Naive thymus-derived CD8-positive, alpha-beta T cell (primary cell): ENCODE measurements at regions not wholly inside any gene's neighbourhood (a gene's known extent, or its start where the extent isn't known, plus 50 kb on each side); places are given as distances from the start of the nearest gene placed in this dataset.

Source experiments
- ATAC-seq, 2 donors: fragments of 150-1000 bp; cut with Tn5 transposase in 1 of 2; sonication (Bioruptor Pico), chemical (Tn5 transposase) in 1 of 2; 1 replicate in 1 of 2; 2 replicates in 1 of 2; pipeline ENCODE4 v1.10.0; 2021; ENCODE audit warnings: mild to moderate bottlenecking in 2 of 2, moderate library complexity in 2 of 2
- POLR2A ChIA-PET: fragments of 350-600 bp; sonication (Branson Sonifier 250); formaldehyde crosslinking; loops from one replicate; lab custom pipeline; 2021; ENCODE audit warnings: antibody characterized with exemption; lab: Charles Lee
- DNase-seq, 10 donors: peaks; one replicate each; pipeline versions ENCODE4 v3.0.0 to v3.0.0-alpha.2; 2020 to 2022
- H3K27ac Mint-ChIP-seq, 10 donors: one replicate each; pipeline ENCODE4 v1.8.0; 2020 to 2022; ENCODE audit warnings: mild to moderate bottlenecking in 10 of 10, mixed read lengths in 10 of 10, moderate library complexity in 4 of 10, inconsistent platforms in 1 of 10
- H3K27me3 Mint-ChIP-seq, 5 donors: one replicate each; pipeline ENCODE4 v1.8.0; 2021 to 2022; ENCODE audit warnings: mixed read lengths in 5 of 5
- H3K36me3 Mint-ChIP-seq, 3 donors: one replicate each; pipeline ENCODE4 v1.8.0; 2020 to 2022; ENCODE audit warnings: mixed read lengths in 3 of 3, mild to moderate bottlenecking in 2 of 3, inconsistent platforms in 1 of 3
- H3K4me1 Mint-ChIP-seq, 4 donors: one replicate each; pipeline ENCODE4 v1.8.0; 2021 to 2022; ENCODE audit warnings: mixed read lengths in 4 of 4
- H3K4me3 Mint-ChIP-seq, 10 donors: one replicate each; pipeline ENCODE4 v1.8.0; 2020 to 2022; ENCODE audit warnings: mild to moderate bottlenecking in 10 of 10, mixed read lengths in 10 of 10, moderate library complexity in 6 of 10, inconsistent platforms in 1 of 10
- H3K9me3 Mint-ChIP-seq, 9 donors: one replicate each; pipeline ENCODE4 v1.8.0; 2020 to 2022; ENCODE audit warnings: mixed read lengths in 9 of 9, mild to moderate bottlenecking in 3 of 9, inconsistent platforms in 1 of 9, moderate library complexity in 1 of 9

DNA sequence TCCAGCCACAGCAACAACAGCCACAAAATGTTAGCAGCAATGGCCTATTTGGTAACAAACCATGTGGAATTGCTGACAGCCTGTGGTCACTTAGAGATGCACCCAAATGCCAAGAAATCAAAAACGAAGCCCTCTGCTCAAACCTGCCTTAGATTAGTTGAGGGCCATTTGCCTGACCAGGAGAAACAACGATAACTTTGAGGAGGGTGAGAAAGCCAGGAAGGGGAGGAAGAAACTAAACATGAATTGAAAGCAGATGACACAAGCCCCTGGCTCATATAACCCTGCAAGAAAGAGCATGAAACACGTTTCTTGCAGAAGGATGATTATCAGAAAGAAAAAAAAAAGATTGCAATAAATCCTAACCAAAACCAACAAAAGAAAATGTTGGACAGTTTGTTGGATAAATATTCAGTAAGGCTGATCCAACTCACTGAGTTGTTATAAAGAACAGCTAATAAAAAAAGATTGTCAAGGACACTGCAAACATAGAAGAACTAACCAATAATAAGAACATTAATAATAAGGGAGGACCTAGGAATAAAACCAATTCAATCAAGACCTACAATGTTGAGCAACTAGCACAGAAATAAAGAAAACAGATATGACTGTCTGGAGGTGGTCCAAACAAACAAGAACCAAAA lies 140.5 kb upstream of the SLC30A5 start:
- no peaks in the 10 kb centered on the region for H3K4me1 Mint-ChIP-seq
- ATAC-seq (no peak), DNase-seq (no peak)
- no peak overlapping the region for H3K27ac Mint-ChIP-seq
- POLR2A ChIA-PET = no interaction called here
- H3K4me3 Mint-ChIP-seq = no peak overlapping the region
- H3K27me3 Mint-ChIP-seq = no peaks in the 10 kb centered on the region
- no peaks in the 10 kb centered on the region for H3K9me3 Mint-ChIP-seq
- no peaks in the 10 kb centered on the region for H3K36me3 Mint-ChIP-seq

- no peaks in the 10 kb centered on the region for H3K36me3 Mint-ChIP-seq
- H3K9me3 Mint-ChIP-seq = no peaks in the 10 kb centered on the region
- H3K27ac Mint-ChIP-seq = no peak overlapping the region
- no peak overlapping the region for H3K4me3 Mint-ChIP-seq
- ATAC-seq = no peak
- no peaks in the 10 kb centered on the region for H3K27me3 Mint-ChIP-seq
- H3K4me1 Mint-ChIP-seq = no peaks in the 10 kb centered on the region
- POLR2A ChIA-PET = no interaction called here
- DNase-seq = no peak
Observed at GRCh38 chr5:68953875-68954617, 139.8 kb upstream of the SLC30A5 start.

- Mint-ChIP-seq H3K9me3 (no peaks in the 10 kb centered on the region), H3K27me3 (no peaks in the 10 kb centered on the region), H3K27ac (no peak overlapping the region), H3K4me1 (no peaks in the 10 kb centered on the region), H3K4me3 (no peak overlapping the region), H3K36me3 (no peaks in the 10 kb centered on the region)
- POLR2A ChIA-PET = no interaction called here
- DNase-seq (no peak), ATAC-seq (no peak)
Observed at GRCh38 chr5:68954618-68954910, 139.2 kb upstream of the SLC30A5 start.

DNA sequence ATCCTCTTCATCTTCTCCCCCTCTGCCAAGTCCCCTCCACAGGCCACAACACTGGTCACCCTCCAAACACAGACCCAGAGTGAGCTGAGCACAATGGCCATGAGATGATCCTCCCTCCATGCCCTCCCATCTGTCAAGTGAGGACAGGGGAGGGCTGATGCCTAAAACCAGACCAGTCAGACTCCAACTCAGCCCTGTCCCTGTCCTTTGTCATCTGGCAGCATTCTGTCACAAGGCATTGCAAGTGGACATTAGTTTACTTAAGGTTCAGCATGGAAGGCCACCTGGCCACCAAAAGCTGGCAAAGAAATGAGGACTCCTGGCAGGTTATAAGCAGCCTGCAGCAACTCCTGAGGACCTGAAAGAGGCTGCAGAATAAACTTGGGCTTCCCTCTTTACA lies 136.2 kb upstream of the SLC30A5 start:
- Mint-ChIP-seq H3K4me3 (peak overlapping the region in 1 of 10 donors; percentile 46), H3K4me1 (peaks cover 0 to 1% (median under 1%) of the 10 kb centered on the region in 4 donors), H3K36me3 (no peaks in the 10 kb centered on the region), H3K9me3 (no peaks in the 10 kb centered on the region), H3K27me3 (no peaks in the 10 kb centered on the region), H3K27ac (no peak overlapping the region)
- POLR2A ChIA-PET = no interaction called here
- ATAC-seq (no peak), DNase-seq (no peak)

DNA sequence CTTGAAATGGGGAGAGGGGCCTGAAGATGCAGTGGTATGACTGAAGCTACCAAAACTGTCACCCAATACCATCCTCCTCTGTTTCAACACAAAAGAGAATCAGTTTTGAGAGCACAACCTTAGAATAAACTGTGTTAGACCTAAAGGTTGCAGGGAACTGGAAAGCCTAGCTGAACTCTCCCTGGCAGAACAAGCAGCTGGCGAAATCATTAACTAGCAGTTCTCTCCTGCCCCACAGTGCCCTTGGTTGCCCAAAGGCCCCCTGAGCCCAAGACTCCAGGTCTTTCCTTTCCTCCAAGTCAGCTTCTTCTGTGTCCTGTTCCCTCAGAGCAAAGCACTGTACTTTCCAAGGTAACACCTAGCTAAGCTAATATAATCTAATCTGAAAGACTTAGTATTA lies 135.4 kb upstream of the SLC30A5 start:
- ATAC-seq (no peak), DNase-seq (no peak)
- H3K27ac Mint-ChIP-seq = no peak overlapping the region
- POLR2A ChIA-PET = no interaction called here
- peaks cover 2 to 6% (median 4%) of the 10 kb centered on the region in 4 donors for H3K4me1 Mint-ChIP-seq
- H3K9me3 Mint-ChIP-seq = no peaks in the 10 kb centered on the region
- no peaks in the 10 kb centered on the region for H3K27me3 Mint-ChIP-seq
- no peaks in the 10 kb centered on the region for H3K36me3 Mint-ChIP-seq
- no peak overlapping the region for H3K4me3 Mint-ChIP-seq

DNA sequence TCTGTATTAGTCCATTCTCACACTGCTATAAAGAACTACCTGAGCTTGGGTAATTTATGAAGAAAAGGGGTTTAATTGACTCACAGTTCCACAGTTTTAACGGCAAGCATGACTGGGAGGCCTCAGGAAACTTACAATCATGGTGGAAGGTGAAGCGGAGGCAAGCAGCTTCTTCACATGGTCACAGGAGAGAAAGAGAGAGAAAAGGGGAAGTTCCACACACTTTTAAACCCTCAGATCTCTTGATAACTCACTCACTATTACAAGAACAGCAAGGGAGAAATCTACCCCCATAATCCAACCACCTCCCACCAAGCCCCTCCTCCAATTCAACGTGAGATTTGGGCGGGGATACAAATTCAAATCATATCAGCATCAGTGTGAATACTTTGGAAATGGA lies 133.4 kb upstream of the SLC30A5 start:
- Mint-ChIP-seq H3K27me3 (no peaks in the 10 kb centered on the region), H3K27ac (no peak overlapping the region)

GRCh38 chr5:68960961-68961360 lies 132.9 kb upstream of the SLC30A5 start:
- H3K27me3 Mint-ChIP-seq = no peaks in the 10 kb centered on the region
- H3K27ac Mint-ChIP-seq = no peak overlapping the region
- H3K4me3 Mint-ChIP-seq = no peak overlapping the region
- no peaks in the 10 kb centered on the region for H3K36me3 Mint-ChIP-seq
- POLR2A ChIA-PET = no interaction called here
- ATAC-seq = no peak
- no peak for DNase-seq
- peaks cover 2 to 6% (median 4%) of the 10 kb centered on the region in 4 donors for H3K4me1 Mint-ChIP-seq
- H3K9me3 Mint-ChIP-seq = no peaks in the 10 kb centered on the region

More for the DNA sequence above, 133.4 kb upstream of the SLC30A5 start:
- POLR2A ChIA-PET = no interaction called here
- Mint-ChIP-seq H3K36me3 (no peaks in the 10 kb centered on the region), H3K4me3 (no peak overlapping the region), H3K4me1 (peaks cover 2 to 6% (median 4%) of the 10 kb centered on the region in 4 donors), H3K9me3 (no peaks in the 10 kb centered on the region)
- no peak for ATAC-seq
- DNase-seq = no peak

DNA sequence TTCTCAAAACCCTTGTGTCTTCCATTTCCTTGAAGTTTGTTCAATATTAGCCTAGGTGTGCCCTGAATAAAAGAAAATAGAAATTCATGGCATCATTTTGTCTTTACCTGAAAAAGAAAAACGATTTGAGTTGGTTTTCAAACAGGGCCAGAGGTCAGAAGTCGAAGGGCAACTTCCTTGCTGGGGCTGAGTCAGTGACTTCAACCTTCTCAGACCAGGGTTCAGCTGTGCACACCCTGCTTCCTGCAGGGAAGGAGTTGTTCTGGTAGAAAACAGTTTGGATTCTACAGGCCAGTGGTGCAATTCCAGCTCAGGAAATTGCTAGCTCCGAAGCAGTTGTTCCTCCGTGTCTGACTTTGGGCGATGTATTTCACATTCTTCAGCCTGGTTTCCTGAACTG lies 132.1 kb upstream of the SLC30A5 start:
- Mint-ChIP-seq H3K4me3 (no peak overlapping the region), H3K9me3 (no peaks in the 10 kb centered on the region), H3K27ac (no peak overlapping the region), H3K27me3 (no peaks in the 10 kb centered on the region), H3K4me1 (peaks cover 2 to 6% (median 4%) of the 10 kb centered on the region in 4 donors), H3K36me3 (no peaks in the 10 kb centered on the region)
- DNase-seq (no peak), ATAC-seq (no peak)
- POLR2A ChIA-PET = no interaction called here

DNA sequence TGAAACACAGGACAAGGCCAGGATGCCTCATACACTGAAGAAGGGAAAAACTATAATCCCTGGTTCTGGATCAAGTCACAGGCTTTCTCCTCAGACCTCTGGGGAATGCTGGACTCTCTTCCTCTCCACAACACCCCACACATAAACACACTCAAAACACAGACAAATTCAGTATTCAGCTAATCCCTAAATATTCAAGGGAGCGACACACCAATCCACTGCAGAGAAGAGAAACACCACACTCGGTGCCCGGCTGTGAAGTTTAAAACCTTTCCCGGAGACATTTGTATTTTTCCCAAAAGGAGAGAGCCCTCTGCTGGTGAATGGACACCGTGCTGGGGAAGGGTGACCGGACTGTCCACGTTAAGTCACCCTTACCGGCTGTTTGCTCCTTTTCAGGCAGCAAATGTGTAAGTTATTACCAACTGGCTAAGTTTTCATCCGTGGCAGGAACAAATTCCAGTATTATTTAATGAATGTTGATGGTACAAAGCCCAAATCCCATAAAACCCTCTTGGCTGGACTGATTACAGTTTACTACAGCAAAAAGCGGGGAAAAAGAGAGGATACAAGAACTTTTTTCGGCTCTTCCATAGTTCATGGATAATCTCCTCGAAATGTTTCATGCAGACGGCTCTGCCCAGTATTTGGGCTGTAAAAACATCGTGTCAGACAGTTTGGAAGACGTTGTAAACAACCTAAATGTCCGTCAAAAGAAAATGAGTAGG lies 130.9 kb upstream of the SLC30A5 start:
- Mint-ChIP-seq H3K4me3 (no peak overlapping the region), H3K27ac (peak overlapping the region in 2 of 10 donors; percentile 0 to 44), H3K9me3 (no peaks in the 10 kb centered on the region), H3K36me3 (no peaks in the 10 kb centered on the region), H3K27me3 (no peaks in the 10 kb centered on the region), H3K4me1 (peaks cover 2 to 6% (median 4%) of the 10 kb centered on the region in 4 donors)
- ATAC-seq = no peak
- POLR2A ChIA-PET = no interaction called here
- peak in 1 of 10 donors; percentile 2 for DNase-seq

DNA sequence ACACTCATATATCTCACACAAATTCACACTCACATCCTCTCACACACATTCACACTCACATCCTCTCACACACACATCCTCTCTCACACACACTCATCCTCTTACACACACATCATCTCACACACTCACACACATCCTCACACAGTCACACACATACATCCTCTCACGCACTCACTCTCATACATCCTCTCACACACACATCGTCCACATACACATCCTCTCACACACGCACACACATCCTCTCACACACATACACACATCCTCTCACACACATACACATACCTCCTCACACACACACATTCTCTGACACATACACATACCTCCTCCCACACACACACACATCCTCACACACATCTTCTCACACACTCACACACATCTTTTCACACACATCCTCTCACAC lies 129.1 kb upstream of the SLC30A5 start:
- Mint-ChIP-seq H3K4me3 (no peak overlapping the region), H3K4me1 (peaks cover 2 to 6% (median 4%) of the 10 kb centered on the region in 4 donors), H3K27ac (no peak overlapping the region), H3K9me3 (no peaks in the 10 kb centered on the region), H3K27me3 (peaks cover 0 to 2% (median 0%) of the 10 kb centered on the region in 5 donors), H3K36me3 (no peaks in the 10 kb centered on the region)
- POLR2A ChIA-PET = no interaction called here
- DNase-seq (no peak), ATAC-seq (no peak)

DNA sequence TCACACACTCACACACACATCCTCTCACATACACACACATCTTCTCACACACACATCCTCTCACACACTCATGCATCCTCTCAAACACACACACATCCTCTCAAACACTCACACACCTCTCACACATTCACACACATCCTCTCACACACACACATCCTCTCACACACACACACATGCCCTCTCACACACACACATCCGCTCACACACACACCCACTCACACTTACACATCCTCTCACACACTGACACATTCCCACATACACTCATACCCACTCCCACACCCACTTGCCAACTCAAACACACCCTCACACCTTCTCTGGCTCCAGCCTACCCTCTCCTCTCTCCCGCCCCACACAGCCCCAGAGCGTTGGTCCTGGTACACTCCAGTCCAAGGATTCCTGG lies 127.9 kb upstream of the SLC30A5 start:
- POLR2A ChIA-PET = no interaction called here
- Mint-ChIP-seq H3K27ac (no peak overlapping the region), H3K9me3 (no peaks in the 10 kb centered on the region), H3K36me3 (no peaks in the 10 kb centered on the region), H3K27me3 (peaks cover 0 to 9% (median 6%) of the 10 kb centered on the region in 5 donors), H3K4me1 (peaks cover 2 to 6% (median 4%) of the 10 kb centered on the region in 4 donors), H3K4me3 (no peak overlapping the region)
- DNase-seq (no peak), ATAC-seq (no peak)

DNA sequence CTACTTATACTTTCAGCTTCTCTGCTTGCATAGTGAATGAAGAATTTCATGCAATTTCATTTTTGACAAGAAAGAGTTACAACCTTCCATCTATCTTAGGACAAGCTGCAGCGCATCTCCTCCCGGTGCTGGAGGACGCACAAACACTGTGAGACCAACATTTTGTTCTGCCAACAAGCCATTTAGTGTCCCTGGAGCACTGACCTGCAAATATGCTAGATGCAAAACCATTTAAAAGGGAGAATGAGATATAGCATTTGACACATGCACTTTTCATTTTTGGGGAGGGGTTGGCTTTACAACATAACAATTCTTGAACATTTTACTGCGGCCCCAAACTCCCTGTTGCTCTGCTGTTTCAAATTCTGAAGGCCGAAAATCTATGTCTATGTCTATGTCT lies 127.2 kb upstream of the SLC30A5 start:
- Mint-ChIP-seq H3K27me3 (peaks cover 0 to 15% (median 7%) of the 10 kb centered on the region in 5 donors), H3K27ac (no peak overlapping the region), H3K9me3 (no peaks in the 10 kb centered on the region), H3K4me3 (no peak overlapping the region), H3K36me3 (no peaks in the 10 kb centered on the region), H3K4me1 (peaks cover 2 to 6% (median 4%) of the 10 kb centered on the region in 4 donors)
- DNase-seq (no peak), ATAC-seq (no peak)
- POLR2A ChIA-PET = no interaction called here

GRCh38 chr5:68968429-68968828 lies 125.4 kb upstream of the SLC30A5 start:
- Mint-ChIP-seq H3K27ac (no peak overlapping the region), H3K4me3 (no peak overlapping the region), H3K27me3 (peaks cover 0 to 18% (median 12%) of the 10 kb centered on the region in 5 donors), H3K36me3 (no peaks in the 10 kb centered on the region), H3K9me3 (peaks cover 0 to 7% (median 0%) of the 10 kb centered on the region in 9 donors), H3K4me1 (no peaks in the 10 kb centered on the region)
- ATAC-seq (no peak), DNase-seq (no peak)
- POLR2A ChIA-PET = interaction anchor here (0.6 kb wide), 1 partner anchor 147 kb away, joined by 5 read pairs; no protein-coding TSS in a partner anchor
